Tibial artery (tissue), 4 donors: ENCODE measurements at regions not wholly inside any gene's neighbourhood (a gene's known extent, or its start where the extent isn't known, plus 50 kb on each side); places are given as distances from the start of the nearest gene placed in this dataset.

ENCODE experiments used
- DNase-seq, 2 donors: peaks; one replicate each; pipeline ENCODE4 v3.0.0-alpha.2; 2019
- H3K27ac ChIP-seq, 2 donors: fragments of 200-600 bp; sonication (generic) in 1 of 2; 1 replicate in 1 of 2; 2 replicates in 1 of 2; pipeline ENCODE4 v1.5.1; 2018 to 2019; ENCODE audit warnings: mild to moderate bottlenecking in 1 of 2
- H3K27me3 ChIP-seq, 2 donors: fragments of 200-600 bp; sonication (generic) in 1 of 2; one replicate each; pipeline versions ENCODE4 v1.5.1 to v1.6.0; 2016 to 2019
- H3K36me3 ChIP-seq, 3 donors: fragments of 200-600 bp; sonication (generic) in 2 of 3; one replicate each; pipeline ENCODE4 v1.5.1; 2016 to 2019; ENCODE audit warnings: mild to moderate bottlenecking in 2 of 3
- H3K4me1 ChIP-seq, 4 donors: fragments of 200-600 bp; sonication (generic) in 2 of 4; 1 replicate in 3 of 4; 2 replicates in 1 of 4; pipeline ENCODE4 v1.5.1; 2016 to 2019
- H3K4me3 ChIP-seq, 2 donors: fragments of 200-600 bp; sonication (generic) in 1 of 2; 1 replicate in 1 of 2; 2 replicates in 1 of 2; pipeline ENCODE4 v1.5.1; 2018 to 2019; ENCODE audit warnings: mild to moderate bottlenecking in 2 of 2
- H3K9me3 ChIP-seq, 3 donors: fragments of 200-600 bp; sonication (generic) in 1 of 3; one replicate each; pipeline ENCODE4 v1.5.1; 2016 to 2019
- CTCF ChIP-seq, 2 experiments: fragments of 200-600 bp in 1 of 2; fragments of 450-650 bp in 1 of 2; IDR thresholded peaks; one replicate each; pipeline ENCODE4 v1.5.1; 2017 to 2019; ENCODE audit warnings: antibody characterized with exemption in 2 of 2, mild to moderate bottlenecking in 1 of 2, moderate library complexity in 1 of 2
- intact Hi-C: fragments of 100-400 bp; cut with DNase I; formaldehyde crosslinking; loops from one replicate; pipeline ENCODE4 v1.15.0; 2023; ENCODE audit warnings: low total_unique reads

DNA sequence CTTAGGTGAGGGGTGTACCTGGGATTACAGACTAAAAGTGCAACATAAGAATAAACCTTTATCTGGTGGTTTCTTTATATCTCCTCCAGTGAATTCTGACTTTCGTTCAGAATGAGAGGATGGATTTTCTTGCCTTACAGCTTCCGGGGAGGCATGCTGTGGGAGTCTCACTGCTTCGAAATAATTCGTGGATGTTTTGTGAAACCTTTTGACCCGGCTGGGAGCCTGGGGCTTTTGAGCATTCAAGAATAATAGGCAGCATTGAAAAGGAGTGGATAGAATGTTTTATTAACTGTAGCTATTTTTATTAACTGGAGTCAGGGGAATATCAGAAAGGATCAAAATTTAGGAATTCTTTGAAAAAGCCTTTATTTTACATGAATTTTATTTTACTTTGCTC is 149.1 kb downstream of the RWDD3 start:
- H3K9me3 ChIP-seq: no peaks in the 10 kb centered on the region
- no peak for TF ChIP-seq CTCF (IDR thresholded peaks at IDR 0.05)
- no peaks in the 10 kb centered on the region for H3K36me3 ChIP-seq
- H3K27ac ChIP-seq: no peak overlapping the region
- intact Hi-C loops: no loop called here
- no peaks in the 10 kb centered on the region for H3K27me3 ChIP-seq
- no peaks in the 10 kb centered on the region for H3K4me1 ChIP-seq
- no peak overlapping the region for H3K4me3 ChIP-seq
- DNase-seq: no peak

DNA sequence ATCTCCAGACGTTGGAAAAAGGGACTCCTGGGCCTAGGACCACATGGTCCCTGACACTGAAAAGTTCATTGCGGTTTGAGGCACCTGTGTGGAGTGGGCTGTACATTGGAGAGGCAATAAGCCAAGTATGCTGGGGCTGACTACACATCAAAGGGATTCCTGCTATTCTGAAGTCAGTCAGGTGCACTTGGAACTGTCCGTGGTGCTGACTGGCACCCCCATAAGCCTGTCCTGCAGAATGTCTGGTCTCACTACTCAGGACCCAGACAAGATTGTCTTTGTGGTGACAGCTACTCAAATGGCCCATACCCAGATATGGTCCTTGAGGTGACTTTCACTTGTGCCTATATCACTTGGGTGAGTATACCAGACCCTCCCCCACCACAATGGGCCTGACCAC is 150.6 kb downstream of the RWDD3 start:
- intact Hi-C loops: no loop called here
- DNase-seq: no peak
- Histone ChIP-seq H3K27me3 (no peaks in the 10 kb centered on the region), H3K9me3 (no peaks in the 10 kb centered on the region), H3K4me1 (no peaks in the 10 kb centered on the region), H3K36me3 (no peaks in the 10 kb centered on the region), H3K27ac (no peak overlapping the region), H3K4me3 (no peak overlapping the region)
- no peak for TF ChIP-seq CTCF (IDR thresholded peaks at IDR 0.05)

GRCh38 chr1:95386371-95386770 is 152.4 kb downstream of the RWDD3 start:
- no peaks in the 10 kb centered on the region for H3K4me1 ChIP-seq
- H3K36me3 ChIP-seq: no peaks in the 10 kb centered on the region
- no peak overlapping the region for H3K27ac ChIP-seq
- no peak for DNase-seq
- H3K27me3 ChIP-seq: no peaks in the 10 kb centered on the region
- H3K4me3 ChIP-seq: no peak overlapping the region
- no peak for TF ChIP-seq CTCF (IDR thresholded peaks at IDR 0.05)
- no peaks in the 10 kb centered on the region for H3K9me3 ChIP-seq
- intact Hi-C loops: no loop called here

DNA sequence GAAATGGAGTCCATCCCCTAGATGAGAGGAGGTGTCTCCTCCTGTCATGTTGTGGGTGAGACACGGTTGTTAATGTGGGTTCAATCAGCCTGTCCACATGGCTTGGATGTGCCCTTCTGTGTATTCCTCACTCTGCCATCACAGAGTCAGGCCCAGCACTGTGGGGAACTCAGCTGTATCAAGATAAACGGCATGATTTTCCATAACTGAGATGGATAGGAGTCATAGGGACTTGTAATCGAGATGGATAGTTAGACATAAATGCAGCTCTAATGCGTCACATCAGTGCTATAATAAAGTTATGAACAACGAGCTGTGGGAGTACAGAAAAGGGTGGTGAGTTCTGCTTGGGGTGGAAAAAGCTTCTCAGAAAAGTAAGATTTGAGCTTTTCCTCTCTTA is 152.9 kb downstream of the RWDD3 start:
- Histone ChIP-seq H3K4me1 (no peaks in the 10 kb centered on the region), H3K27ac (no peak overlapping the region), H3K27me3 (no peaks in the 10 kb centered on the region), H3K4me3 (no peak overlapping the region), H3K36me3 (no peaks in the 10 kb centered on the region), H3K9me3 (no peaks in the 10 kb centered on the region)
- no peak for DNase-seq
- intact Hi-C loops: no loop called here
- TF ChIP-seq CTCF (IDR thresholded peaks at IDR 0.05): no peak

- Histone ChIP-seq H3K27ac (no peak overlapping the region), H3K4me3 (no peak overlapping the region), H3K27me3 (no peaks in the 10 kb centered on the region), H3K4me1 (no peaks in the 10 kb centered on the region), H3K9me3 (no peaks in the 10 kb centered on the region), H3K36me3 (no peaks in the 10 kb centered on the region)
- TF ChIP-seq CTCF (IDR thresholded peaks at IDR 0.05): no peak
- intact Hi-C loops: no loop called here
- no peak for DNase-seq
Measured at GRCh38 chr1:95388031-95388430, 154.0 kb downstream of the RWDD3 start.

DNA sequence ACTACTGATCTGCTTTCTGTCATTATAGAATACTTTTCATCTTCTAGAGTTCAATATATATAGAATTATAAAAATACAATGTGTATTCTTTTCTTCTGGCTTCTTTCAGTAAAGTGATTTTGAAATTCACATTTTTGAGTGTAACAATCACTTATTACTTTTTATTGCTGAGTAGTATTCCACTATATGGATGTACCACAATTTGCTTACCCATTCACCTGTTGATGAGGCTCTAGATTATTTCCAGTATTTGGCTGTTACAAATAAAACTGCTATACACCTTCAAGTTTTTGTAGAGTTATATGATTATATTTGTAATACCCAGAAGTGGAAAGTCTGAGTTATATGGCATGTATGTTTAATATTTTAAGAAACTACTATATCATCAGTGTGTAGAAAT is 159.4 kb downstream of the RWDD3 start:
- Histone ChIP-seq H3K4me1 (no peaks in the 10 kb centered on the region), H3K36me3 (no peaks in the 10 kb centered on the region), H3K9me3 (no peaks in the 10 kb centered on the region), H3K4me3 (no peak overlapping the region), H3K27ac (no peak overlapping the region), H3K27me3 (no peaks in the 10 kb centered on the region)
- intact Hi-C loops: no loop called here
- DNase-seq: no peak
- TF ChIP-seq CTCF (IDR thresholded peaks at IDR 0.05): no peak
